ENCODE measurements at regions not wholly inside any gene's neighbourhood (a gene's known extent, or its start where the extent isn't known, plus 50 kb on each side); places are given as distances from the start of the nearest gene placed in this dataset.
A peak's percentile ranks its signal among the peaks of the same experiment; 100 is the strongest.

DNA sequence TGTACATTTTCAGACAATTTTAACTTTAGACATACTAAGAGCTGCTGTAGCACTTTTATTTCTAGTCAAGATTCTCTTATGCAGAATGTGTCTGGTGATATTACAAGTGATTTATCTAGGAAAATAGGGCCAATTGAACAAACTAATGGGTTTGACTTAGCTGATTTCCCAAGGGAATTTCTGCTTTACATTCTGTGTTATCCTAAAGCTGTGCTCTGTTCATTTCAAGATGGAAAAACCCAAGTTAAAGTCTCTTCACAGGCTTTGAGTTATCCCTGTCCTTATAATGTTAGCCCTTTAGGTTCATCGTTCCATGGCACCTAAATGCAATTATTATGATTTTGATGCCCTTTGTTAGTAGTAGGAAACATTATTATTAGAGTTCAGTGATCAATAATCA lies 704.9 kb upstream of the CDH18 start:
- no peak overlapping the region for H2BK15ac ChIP-seq (replicated peaks; ENCODE audit: low read depth)
- H3K79me1 ChIP-seq (ENCODE audit: low read length) = no peaks in the 10 kb centered on the region
- no peak overlapping the region for H3K4me2 ChIP-seq (ENCODE audit: low read length)
- no peaks in the 10 kb centered on the region for H3K4me1 ChIP-seq (ENCODE audit: control insufficient read depth, low read depth, low read length)
- no peak overlapping the region for H3K23ac ChIP-seq (ENCODE audit: low read length)
- DNase-seq = no peak
- no peak overlapping the region for H4K8ac ChIP-seq (ENCODE audit: low read depth, low read length)
- no peaks in the 10 kb centered on the region for H3K36me3 ChIP-seq (ENCODE audit: control insufficient read depth, insufficient read depth, low read length)
- H3K79me2 ChIP-seq (ENCODE audit: control insufficient read depth, insufficient read depth, low read length) = no peaks in the 10 kb centered on the region
- H2AK5ac ChIP-seq (ENCODE audit: low read length) = no peak overlapping the region
- no peak overlapping the region for H3K18ac ChIP-seq (ENCODE audit: low read length)
- H2BK120ac ChIP-seq (ENCODE audit: low read depth, low read length) = no peak overlapping the region
- no peak overlapping the region for H3K27ac ChIP-seq (ENCODE audit: low read depth, low read length)
- H3K4ac ChIP-seq (ENCODE audit: low read depth, low read length) = no peak overlapping the region
- no CpG with 5 or more reads among the region's 1 CpG for WGBS (ENCODE audit: extremely low coverage, insufficient coverage, low lambda C conversion rate)
- no peak overlapping the region for H3K9ac ChIP-seq (ENCODE audit: low read length)
- H3K4me3 ChIP-seq (ENCODE audit: low read length) = no peak overlapping the region
- no peak overlapping the region for H3K56ac ChIP-seq (ENCODE audit: low read length)
- H4K5ac ChIP-seq (ENCODE audit: low read length) = no peak overlapping the region
- H3K27me3 ChIP-seq (ENCODE audit: insufficient read depth, low read length, poor library complexity) = no peaks in the 10 kb centered on the region
- H2BK5ac ChIP-seq (ENCODE audit: low read length) = no peak overlapping the region

DNA sequence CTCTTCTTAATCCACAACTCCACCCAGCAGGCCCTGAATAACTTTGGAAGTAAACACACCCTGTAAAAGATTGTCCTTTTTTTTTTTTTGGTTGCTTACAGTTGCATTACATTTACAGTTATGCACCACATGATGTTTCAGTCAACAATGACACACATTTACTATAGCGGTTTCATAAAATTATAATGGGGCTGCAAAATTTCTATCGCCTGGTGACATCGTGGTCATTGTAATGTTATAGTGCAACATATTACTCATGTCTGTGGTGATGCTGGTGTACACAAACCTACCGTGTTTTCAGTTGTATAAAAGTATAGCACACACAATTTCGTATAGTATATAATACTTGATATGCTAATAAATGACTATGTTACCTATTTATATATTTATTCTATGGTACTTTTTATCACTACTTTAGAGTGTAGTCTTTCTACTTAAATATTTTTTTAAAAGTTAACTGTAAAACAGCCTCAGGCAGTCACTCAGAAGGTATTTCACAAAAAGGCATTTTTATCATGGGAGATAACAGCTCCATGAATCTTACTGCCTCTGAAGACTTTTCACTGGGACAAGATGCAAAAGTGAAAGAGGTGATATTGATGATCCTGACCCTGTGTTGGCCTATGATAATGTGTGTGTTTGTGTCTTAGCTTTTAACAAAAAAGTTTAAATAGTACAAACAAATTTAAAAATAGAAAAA lies 695.4 kb upstream of the CDH18 start:
- Histone ChIP-seq H3K36me3 (ENCODE audit: control insufficient read depth, insufficient read depth, low read length) (no peaks in the 10 kb centered on the region), H3K4ac (ENCODE audit: low read depth, low read length) (no peak overlapping the region), H3K23ac (ENCODE audit: low read length) (no peak overlapping the region), H2BK15ac (replicated peaks; ENCODE audit: low read depth) (no peak overlapping the region), H3K9ac (ENCODE audit: low read length) (no peak overlapping the region), H3K56ac (ENCODE audit: low read length) (no peak overlapping the region), H3K18ac (ENCODE audit: low read length) (no peak overlapping the region), H3K4me3 (ENCODE audit: low read length) (no peak overlapping the region), H2BK5ac (ENCODE audit: low read length) (no peak overlapping the region), H3K79me2 (ENCODE audit: control insufficient read depth, insufficient read depth, low read length) (no peaks in the 10 kb centered on the region), H2BK120ac (ENCODE audit: low read depth, low read length) (no peak overlapping the region), H3K27ac (ENCODE audit: low read depth, low read length) (no peak overlapping the region), H2AK5ac (ENCODE audit: low read length) (no peak overlapping the region), H3K79me1 (ENCODE audit: low read length) (no peaks in the 10 kb centered on the region), H3K4me2 (ENCODE audit: low read length) (no peak overlapping the region), H4K8ac (ENCODE audit: low read depth, low read length) (no peak overlapping the region), H4K5ac (ENCODE audit: low read length) (no peak overlapping the region), H3K4me1 (ENCODE audit: control insufficient read depth, low read depth, low read length) (no peaks in the 10 kb centered on the region), H3K27me3 (ENCODE audit: insufficient read depth, low read length, poor library complexity) (no peaks in the 10 kb centered on the region)
- no CpG with 5 or more reads among the region's 5 CpGs for WGBS (ENCODE audit: extremely low coverage, insufficient coverage, low lambda C conversion rate)
- no peak for DNase-seq

DNA sequence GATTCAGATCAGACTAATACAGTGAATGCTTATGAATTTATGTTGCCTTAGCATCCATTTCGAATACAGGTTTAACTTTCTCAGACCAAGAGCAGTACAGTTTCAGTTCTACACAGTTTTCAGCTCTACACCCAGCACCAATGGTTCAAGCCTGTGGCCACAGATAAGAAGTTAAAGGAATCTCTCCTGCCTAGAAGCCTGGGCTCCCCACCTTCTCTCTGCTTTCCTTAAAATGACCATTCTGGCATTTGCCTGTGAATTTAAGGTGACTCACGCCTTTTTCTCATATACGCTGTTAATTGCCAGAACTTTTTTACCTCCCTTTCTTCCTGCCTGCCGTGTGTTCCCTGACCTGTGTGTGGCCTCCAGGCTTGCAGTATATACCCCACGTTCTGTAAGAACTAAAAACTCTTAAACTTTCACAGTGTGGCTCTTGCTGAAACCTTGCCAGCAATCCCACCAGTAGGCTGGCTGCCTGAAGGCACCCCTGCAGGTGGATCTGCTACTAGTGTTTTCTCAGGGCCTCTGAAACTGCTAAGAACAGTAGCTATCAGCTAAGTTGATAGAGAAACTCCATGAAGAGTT lies 692.8 kb upstream of the CDH18 start:
- no peak overlapping the region for H3K4ac ChIP-seq (ENCODE audit: low read depth, low read length)
- no peak overlapping the region for H4K8ac ChIP-seq (ENCODE audit: low read depth, low read length)
- no peak overlapping the region for H2AK5ac ChIP-seq (ENCODE audit: low read length)

DNA sequence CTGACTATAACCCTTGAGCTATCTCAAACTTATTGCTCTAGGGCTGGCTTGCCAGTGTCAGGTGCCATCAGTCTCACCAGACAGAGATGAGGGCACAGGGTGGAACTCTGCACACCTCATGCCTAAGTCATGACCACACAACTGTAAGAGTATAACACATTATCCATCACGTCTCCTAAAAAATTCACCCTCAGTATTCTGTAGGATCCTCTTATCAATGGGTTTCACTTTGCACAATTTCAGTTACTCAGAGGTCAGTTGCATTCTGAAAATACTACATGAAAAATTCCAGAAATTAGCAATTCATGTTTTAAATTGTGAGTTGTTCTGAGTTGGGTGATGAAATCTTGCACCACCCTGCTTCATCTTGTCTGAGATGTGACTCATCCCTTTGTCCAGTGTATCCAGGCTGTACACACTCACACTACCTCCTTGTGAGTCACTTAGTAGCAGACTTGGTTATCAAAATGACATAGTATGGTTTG lies 690.9 kb upstream of the CDH18 start:
- no peak overlapping the region for H3K4ac ChIP-seq (ENCODE audit: low read depth, low read length)
- DNase-seq = peak; percentile 2
- no peaks in the 10 kb centered on the region for H3K79me1 ChIP-seq (ENCODE audit: low read length)
- no peaks in the 10 kb centered on the region for H3K4me1 ChIP-seq (ENCODE audit: control insufficient read depth, low read depth, low read length)
- H3K4me2 ChIP-seq (ENCODE audit: low read length) = no peak overlapping the region
- H3K4me3 ChIP-seq (ENCODE audit: low read length) = no peak overlapping the region
- no peak overlapping the region for H2BK5ac ChIP-seq (ENCODE audit: low read length)
- no peak overlapping the region for H2AK5ac ChIP-seq (ENCODE audit: low read length)
- H3K56ac ChIP-seq (ENCODE audit: low read length) = no peak overlapping the region
- H3K27me3 ChIP-seq (ENCODE audit: insufficient read depth, low read length, poor library complexity) = no peaks in the 10 kb centered on the region
- no peak overlapping the region for H4K8ac ChIP-seq (ENCODE audit: low read depth, low read length)
- no peak overlapping the region for H4K5ac ChIP-seq (ENCODE audit: low read length)
- no peaks in the 10 kb centered on the region for H3K79me2 ChIP-seq (ENCODE audit: control insufficient read depth, insufficient read depth, low read length)
- no CpG with 5 or more reads among the region's 1 CpG for WGBS (ENCODE audit: extremely low coverage, insufficient coverage, low lambda C conversion rate)
- H3K9ac ChIP-seq (ENCODE audit: low read length) = no peak overlapping the region
- no peak overlapping the region for H2BK15ac ChIP-seq (replicated peaks; ENCODE audit: low read depth)
- no peak overlapping the region for H3K18ac ChIP-seq (ENCODE audit: low read length)
- no peak overlapping the region for H2BK120ac ChIP-seq (ENCODE audit: low read depth, low read length)
- H3K27ac ChIP-seq (ENCODE audit: low read depth, low read length) = no peak overlapping the region
- H3K36me3 ChIP-seq (ENCODE audit: control insufficient read depth, insufficient read depth, low read length) = no peaks in the 10 kb centered on the region
- no peak overlapping the region for H3K23ac ChIP-seq (ENCODE audit: low read length)

More for the DNA sequence above, 692.8 kb upstream of the CDH18 start:
- Histone ChIP-seq H2BK120ac (ENCODE audit: low read depth, low read length) (no peak overlapping the region), H3K23ac (ENCODE audit: low read length) (no peak overlapping the region), H3K36me3 (ENCODE audit: control insufficient read depth, insufficient read depth, low read length) (no peaks in the 10 kb centered on the region), H3K79me1 (ENCODE audit: low read length) (no peaks in the 10 kb centered on the region), H3K27me3 (ENCODE audit: insufficient read depth, low read length, poor library complexity) (no peaks in the 10 kb centered on the region), H3K56ac (ENCODE audit: low read length) (no peak overlapping the region), H3K4me3 (ENCODE audit: low read length) (no peak overlapping the region), H3K18ac (ENCODE audit: low read length) (no peak overlapping the region), H4K5ac (ENCODE audit: low read length) (no peak overlapping the region), H3K9ac (ENCODE audit: low read length) (no peak overlapping the region), H3K27ac (ENCODE audit: low read depth, low read length) (no peak overlapping the region), H2BK5ac (ENCODE audit: low read length) (no peak overlapping the region), H3K4me2 (ENCODE audit: low read length) (no peak overlapping the region), H3K79me2 (ENCODE audit: control insufficient read depth, insufficient read depth, low read length) (no peaks in the 10 kb centered on the region), H3K4me1 (ENCODE audit: control insufficient read depth, low read depth, low read length) (no peaks in the 10 kb centered on the region), H2BK15ac (replicated peaks; ENCODE audit: low read depth) (no peak overlapping the region)
- peak; percentile 19 for DNase-seq
- no CpG with 5 or more reads among the region's 5 CpGs for WGBS (ENCODE audit: extremely low coverage, insufficient coverage, low lambda C conversion rate)

DNA sequence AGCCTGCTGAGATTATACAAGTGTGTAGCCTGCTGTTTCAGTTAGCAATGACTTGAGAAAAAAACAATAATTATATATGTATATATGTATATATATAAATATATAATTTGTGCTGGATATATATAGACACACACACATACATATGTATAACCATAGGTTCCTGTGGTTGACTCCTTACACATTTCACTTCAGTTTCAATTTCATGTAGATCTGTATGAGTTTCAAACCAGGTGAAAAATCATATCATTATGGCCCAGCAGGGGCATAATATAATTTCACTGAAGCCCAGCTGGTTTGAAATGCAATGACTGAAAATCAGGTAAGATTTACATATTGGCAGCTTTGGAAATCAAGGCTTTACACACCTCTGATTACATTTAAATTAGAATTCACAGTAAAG lies 690.4 kb upstream of the CDH18 start:
- Histone ChIP-seq H3K18ac (ENCODE audit: low read length) (no peak overlapping the region), H4K5ac (ENCODE audit: low read length) (no peak overlapping the region), H3K27ac (ENCODE audit: low read depth, low read length) (no peak overlapping the region), H2AK5ac (ENCODE audit: low read length) (no peak overlapping the region), H3K79me1 (ENCODE audit: low read length) (no peaks in the 10 kb centered on the region), H3K23ac (ENCODE audit: low read length) (no peak overlapping the region), H3K4me3 (ENCODE audit: low read length) (no peak overlapping the region), H3K4me1 (ENCODE audit: control insufficient read depth, low read depth, low read length) (no peaks in the 10 kb centered on the region), H3K9ac (ENCODE audit: low read length) (no peak overlapping the region), H3K4me2 (ENCODE audit: low read length) (no peak overlapping the region), H2BK5ac (ENCODE audit: low read length) (no peak overlapping the region), H3K4ac (ENCODE audit: low read depth, low read length) (no peak overlapping the region), H3K36me3 (ENCODE audit: control insufficient read depth, insufficient read depth, low read length) (no peaks in the 10 kb centered on the region), H4K8ac (ENCODE audit: low read depth, low read length) (no peak overlapping the region), H2BK15ac (replicated peaks; ENCODE audit: low read depth) (no peak overlapping the region), H2BK120ac (ENCODE audit: low read depth, low read length) (no peak overlapping the region), H3K56ac (ENCODE audit: low read length) (no peak overlapping the region), H3K79me2 (ENCODE audit: control insufficient read depth, insufficient read depth, low read length) (no peaks in the 10 kb centered on the region), H3K27me3 (ENCODE audit: insufficient read depth, low read length, poor library complexity) (no peaks in the 10 kb centered on the region)
- DNase-seq = no peak

DNA sequence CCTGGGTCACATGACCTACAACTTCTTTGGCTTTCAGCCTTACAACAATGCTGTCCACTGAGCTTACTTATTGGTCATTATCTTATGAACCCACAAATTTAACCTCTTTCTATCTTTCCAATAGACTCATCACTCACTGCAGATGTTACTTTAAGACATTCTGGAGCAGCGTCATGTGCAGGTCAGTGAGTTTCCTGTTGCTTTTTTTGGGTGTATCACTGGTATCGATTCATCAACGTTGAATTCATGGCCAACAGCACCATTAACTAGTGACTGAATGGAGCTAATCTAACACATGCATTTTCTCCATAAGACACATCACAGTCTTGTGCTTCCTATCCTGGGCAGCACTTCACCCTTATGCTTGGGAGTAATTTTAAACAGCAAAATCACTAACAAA lies 672.6 kb upstream of the CDH18 start:
- Histone ChIP-seq H3K4me1 (ENCODE audit: control insufficient read depth, low read depth, low read length) (no peaks in the 10 kb centered on the region), H3K9ac (ENCODE audit: low read length) (no peak overlapping the region), H2BK5ac (ENCODE audit: low read length) (no peak overlapping the region), H4K8ac (ENCODE audit: low read depth, low read length) (no peak overlapping the region), H3K56ac (ENCODE audit: low read length) (no peak overlapping the region), H3K27ac (ENCODE audit: low read depth, low read length) (no peak overlapping the region), H2BK15ac (replicated peaks; ENCODE audit: low read depth) (no peak overlapping the region), H4K5ac (ENCODE audit: low read length) (no peak overlapping the region), H3K4ac (ENCODE audit: low read depth, low read length) (no peak overlapping the region), H2AK5ac (ENCODE audit: low read length) (no peak overlapping the region), H3K4me2 (ENCODE audit: low read length) (no peak overlapping the region), H3K23ac (ENCODE audit: low read length) (no peak overlapping the region), H3K36me3 (ENCODE audit: control insufficient read depth, insufficient read depth, low read length) (no peaks in the 10 kb centered on the region), H2BK120ac (ENCODE audit: low read depth, low read length) (no peak overlapping the region), H3K27me3 (ENCODE audit: insufficient read depth, low read length, poor library complexity) (no peaks in the 10 kb centered on the region), H3K79me1 (ENCODE audit: low read length) (no peaks in the 10 kb centered on the region), H3K4me3 (ENCODE audit: low read length) (no peak overlapping the region), H3K79me2 (ENCODE audit: control insufficient read depth, insufficient read depth, low read length) (no peaks in the 10 kb centered on the region), H3K18ac (ENCODE audit: low read length) (no peak overlapping the region)
- no CpG with 5 or more reads among the region's 3 CpGs for WGBS (ENCODE audit: extremely low coverage, insufficient coverage, low lambda C conversion rate)
- DNase-seq = no peak

Data from mesendoderm (in vitro differentiated cells).